ENCODE measurements at regions not wholly inside any gene's neighbourhood (a gene's known extent, or its start where the extent isn't known, plus 50 kb on each side); places are given as distances from the start of the nearest gene placed in this dataset.

DNA sequence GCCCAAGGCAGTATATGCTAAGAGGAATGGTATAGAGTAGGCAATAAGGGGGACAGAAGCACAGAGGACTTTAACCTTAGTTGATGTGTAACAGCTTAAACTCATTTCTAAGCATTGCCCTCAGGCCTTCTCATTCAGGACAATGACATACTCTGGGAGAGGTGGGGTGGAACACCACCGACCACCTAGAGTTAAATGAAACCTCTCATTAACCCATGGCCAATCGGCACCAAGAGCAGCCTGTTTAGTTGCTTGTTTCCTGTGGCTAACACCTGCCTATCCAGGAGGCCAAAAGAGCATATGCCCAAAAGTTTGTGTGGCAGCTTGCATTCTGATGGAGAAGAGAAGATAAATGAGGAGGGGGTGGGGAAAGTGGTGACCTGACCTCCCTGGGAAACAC is 50.0 kb downstream of the PABIR2 start:
- no peak for DNase-seq

DNA sequence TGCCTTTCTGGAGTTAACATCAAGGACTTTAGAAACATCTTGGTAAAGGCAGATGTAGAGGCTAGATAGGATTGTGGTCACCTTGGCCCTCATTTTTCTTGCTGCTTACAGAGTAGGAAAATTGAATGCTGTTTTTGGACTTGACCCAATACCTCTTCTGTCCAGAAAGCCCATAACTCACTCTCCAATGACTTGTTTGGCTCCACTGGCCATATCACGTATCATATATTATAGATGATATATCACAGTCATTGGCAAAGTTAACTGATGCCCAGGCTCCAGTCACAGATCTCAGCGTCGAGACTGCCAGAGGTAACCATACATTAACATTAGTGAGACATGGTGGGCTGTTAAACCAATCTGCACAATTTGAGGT is 50.6 kb downstream of the PABIR2 start:
- DNase-seq, result no peak

GRCh38 chrX:134745636-134746409 is 51.2 kb downstream of the PABIR2 start:
- no peak for DNase-seq

- no peak for DNase-seq
Observed at GRCh38 chrX:134743091-134743490, 53.9 kb downstream of the PABIR2 start.

- no peak for DNase-seq
Observed at GRCh38 chrX:134742573-134742972, 54.4 kb downstream of the PABIR2 start.

GRCh38 chrX:134741746-134742145 is 55.3 kb downstream of the PABIR2 start:
- DNase-seq, result no peak

DNA sequence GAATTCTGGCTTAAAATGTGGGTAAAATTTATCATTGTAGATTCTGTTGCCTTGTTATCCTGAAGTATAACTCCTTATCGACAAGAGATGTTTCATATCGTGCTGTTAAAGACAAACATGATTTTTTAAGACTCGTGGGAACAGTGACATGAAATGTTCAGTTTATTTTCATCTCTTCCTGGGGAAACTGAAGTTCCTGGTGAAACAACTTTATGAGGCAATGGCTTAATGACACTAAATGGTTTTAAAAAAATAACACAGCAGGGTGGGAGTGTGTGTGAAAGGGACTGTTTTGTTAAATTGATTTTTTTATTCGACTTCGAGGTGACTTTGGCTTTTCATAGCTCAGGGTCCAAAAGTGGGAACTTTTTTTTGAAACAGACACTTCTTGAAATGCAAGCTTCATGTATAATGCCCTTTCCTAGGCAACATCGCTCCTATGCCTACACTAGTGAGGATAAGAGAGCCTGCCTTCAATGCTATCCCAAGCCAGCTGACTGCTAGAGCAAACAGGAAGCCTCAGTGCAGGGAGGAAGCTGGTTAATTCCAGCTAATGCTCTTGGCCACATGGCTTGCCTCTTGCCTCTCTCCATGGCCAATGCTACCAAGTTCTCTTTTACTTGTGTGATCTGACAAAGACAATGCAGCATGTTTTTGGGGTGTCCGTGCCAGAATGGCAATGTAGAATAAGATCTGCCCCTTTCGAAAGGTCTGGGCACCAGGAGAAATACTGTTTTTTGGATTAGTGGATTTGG is 57.8 kb downstream of the PABIR2 start:
- no peak for DNase-seq

DNA sequence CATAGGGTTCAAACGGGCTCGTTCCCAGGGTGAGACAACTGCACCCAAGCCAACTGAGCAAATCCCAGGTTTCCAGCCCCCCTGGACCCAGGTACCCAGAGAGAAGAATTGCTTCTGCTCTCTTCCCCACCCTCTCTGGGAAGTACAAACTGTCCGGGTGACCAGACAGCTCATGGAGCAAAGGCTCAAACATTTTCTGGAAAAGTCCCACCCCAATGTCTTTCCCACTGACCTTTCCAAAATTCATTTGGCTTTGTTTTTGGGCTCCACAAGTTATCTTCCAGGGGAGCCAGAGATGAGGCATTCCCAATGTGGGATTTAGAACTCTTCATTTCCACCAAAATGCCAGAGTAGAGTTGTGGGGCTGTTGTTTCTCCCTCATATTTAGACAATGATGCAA is 58.6 kb downstream of the PABIR2 start:
- no peak for DNase-seq

GRCh38 chrX:134737721-134738369 is 59.2 kb downstream of the PABIR2 start:
- no peak for DNase-seq

GRCh38 chrX:134737061-134737460 is 59.9 kb downstream of the PABIR2 start:
- DNase-seq, result no peak

GRCh38 chrX:134736356-134736755 is 60.6 kb downstream of the PABIR2 start:
- DNase-seq, result no peak

GRCh38 chrX:134735015-134735414 is 62.0 kb downstream of the PABIR2 start:
- DNase-seq, result no peak

- no peak for DNase-seq
Observed at GRCh38 chrX:134734466-134734952, 62.5 kb downstream of the PABIR2 start.

DNA sequence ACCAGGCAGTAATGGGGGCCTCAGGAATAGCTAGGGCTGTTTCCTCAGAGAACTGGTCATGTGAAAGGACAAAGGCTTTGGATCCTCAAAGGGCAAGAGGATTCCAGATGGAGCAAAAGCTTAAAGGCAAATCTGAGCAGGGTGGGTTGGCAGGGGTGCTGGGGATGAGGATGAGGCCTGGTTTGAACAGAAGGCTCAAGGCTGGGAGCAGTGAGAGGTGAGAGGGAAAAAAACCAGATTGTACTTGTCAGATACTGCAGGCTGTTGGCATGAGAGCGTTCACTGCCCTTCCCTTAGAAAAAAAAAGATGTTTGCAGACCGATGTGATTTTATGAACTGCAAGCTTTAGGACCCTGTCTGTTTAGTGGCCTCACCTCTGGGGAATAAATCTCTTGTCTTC is 63.4 kb downstream of the PABIR2 start:
- no peak for DNase-seq

- no peak for DNase-seq
Observed at GRCh38 chrX:134732676-134733075, 64.3 kb downstream of the PABIR2 start.

DNA sequence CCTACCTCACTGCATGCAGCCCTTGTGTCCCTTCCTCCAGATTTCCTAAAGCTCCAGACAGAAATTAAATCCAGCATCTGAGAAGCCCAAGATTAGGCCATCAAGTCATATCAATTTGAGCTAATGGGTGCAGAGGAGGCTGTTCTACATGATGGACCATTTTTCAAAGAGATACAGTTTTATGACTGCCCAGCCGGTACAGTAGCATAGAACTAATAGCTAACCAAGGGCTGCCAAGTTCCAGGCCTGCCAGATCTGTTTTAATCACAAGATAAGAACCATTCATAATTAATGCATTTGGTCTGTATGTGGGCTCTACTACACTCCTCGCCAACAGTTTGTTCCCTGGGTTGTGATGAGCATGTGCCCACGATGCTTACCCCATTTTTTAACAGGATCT is 64.9 kb downstream of the PABIR2 start:
- DNase-seq, result no peak

DNA sequence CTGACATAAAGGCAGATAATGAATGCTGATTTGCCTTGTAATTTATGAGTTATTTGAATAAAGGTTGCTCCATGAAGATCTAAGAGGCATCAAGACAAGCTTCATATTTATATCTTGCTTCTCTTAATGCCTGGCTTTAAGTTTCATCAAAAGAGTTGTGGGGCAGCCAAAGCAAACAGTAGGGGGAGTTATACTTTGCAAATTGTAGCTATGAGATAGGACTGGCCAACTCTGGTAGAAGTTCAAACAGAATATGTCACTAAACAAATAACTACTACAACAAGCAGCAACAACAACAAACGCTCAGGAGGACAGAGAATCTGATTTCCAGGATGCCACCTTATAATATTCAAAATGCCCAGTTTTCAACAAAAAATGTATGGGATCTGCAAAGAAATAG is 69.1 kb upstream of the PLAC1 start:
- peak; percentile 25 for DNase-seq

DNA sequence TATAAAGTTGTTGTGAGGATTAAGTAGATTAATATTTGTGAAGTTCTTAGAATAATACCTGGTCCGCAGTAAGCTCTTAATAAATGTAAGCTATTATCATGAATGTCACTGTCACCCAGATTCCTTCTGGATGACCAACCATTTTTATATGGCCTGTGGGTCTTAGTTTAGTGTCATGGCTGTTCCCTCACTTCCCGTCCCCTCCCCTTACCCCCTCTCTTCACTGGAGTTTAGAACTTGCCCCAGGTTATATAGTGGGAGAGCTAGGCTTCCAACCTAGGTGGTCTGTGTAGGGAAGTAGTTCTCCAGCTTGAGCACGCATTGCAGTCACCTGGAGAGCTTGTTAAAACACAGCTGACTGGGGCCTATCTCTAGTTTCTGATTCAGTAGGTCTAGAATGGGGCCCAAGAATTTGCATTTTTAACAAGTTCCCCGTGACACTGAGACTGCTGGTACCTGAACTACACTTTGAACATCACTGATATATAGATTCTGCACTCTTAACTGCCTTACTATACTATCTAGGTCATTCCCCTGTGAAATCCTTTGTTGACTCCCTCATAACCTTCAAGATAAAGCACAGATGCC is 66.9 kb upstream of the PLAC1 start:
- DNase-seq, result no peak

DNA sequence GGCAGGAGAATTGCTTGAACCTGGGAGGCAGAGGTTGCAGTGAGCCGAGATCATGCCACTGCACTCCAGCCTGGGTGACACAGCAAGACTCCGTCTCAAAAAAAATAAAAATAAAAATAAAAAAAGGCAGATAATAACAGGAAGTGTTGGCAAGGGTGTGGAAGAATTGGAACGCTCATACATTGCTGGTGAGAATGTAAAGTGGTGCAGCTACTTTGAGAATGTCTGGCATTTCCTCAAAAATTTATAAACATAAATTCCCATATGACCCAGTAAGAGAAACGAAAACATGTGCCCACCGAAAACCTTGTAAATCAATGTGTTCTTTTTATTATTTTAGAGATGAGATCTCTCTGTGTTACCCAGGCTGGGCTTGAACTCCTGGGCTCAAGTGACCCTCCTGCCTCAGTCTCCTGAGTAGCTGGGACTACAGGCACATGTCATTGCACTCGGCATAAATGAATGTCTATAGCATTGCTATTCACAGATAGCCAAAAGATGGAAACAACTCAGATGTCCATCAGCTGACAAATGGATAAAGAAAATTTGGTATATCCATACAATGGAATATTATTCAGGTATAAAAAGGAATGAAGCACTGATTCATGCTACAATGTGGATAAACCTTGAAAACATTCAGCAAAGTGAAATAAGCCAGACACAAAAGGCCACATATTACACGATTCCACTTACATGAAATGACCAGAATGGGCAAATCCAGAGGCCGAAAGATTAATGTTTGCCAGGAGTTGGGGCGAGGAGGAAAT is 63.7 kb upstream of the PLAC1 start:
- no peak for DNase-seq

DNA sequence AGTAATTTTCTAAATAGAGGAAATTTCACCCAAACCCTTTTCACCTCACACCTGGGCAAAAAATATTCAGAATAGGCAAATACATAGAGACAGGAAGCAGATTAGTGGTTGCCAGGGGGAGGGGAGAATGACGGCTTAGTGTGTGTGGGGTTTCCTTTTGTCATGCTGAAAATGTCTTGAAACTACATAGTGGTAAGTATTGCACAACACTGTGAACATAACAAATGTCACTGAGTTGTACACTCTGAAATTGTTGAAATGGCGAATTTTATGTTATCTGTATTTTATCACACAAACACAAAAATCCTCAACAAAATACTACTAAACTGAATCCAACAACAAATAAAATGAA is 60.7 kb upstream of the PLAC1 start:
- no peak for DNase-seq

- no peak for DNase-seq
Observed at GRCh38 chrX:134718105-134718965, 60.1 kb upstream of the PLAC1 start.

DNA sequence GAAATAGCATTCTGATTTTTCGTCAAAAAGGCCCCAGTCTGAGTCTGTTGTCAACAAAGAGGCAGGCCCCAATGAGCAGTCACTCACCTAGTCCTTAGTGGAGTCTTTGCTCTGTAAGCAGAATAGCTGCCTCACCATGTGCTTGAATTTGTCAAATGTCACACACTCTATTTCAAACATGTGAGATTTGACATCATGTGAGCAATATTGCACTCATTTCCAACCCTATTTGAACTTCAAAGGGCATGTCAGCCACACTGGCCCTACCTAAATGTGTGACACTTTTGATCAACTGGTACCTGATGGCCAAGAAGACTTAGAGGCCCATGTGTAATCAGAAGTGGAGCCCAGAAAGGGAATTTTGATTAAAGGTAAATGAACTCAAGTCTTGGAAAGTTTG is 59.4 kb upstream of the PLAC1 start:
- DNase-seq, result no peak

All from SHP77 treated with DMSO at 0.1 percent for 48 hours (cell line).